ENCODE measurements at regions not wholly inside any gene's neighbourhood (a gene's known extent, or its start where the extent isn't known, plus 50 kb on each side); places are given as distances from the start of the nearest gene placed in this dataset.

GRCh38 chr18:43893001-43893637 is 615.8 kb upstream of the SYT4 start:
- peak; percentile 98 for DNase-seq (ENCODE audit: low read depth)
- Histone ChIP-seq H3K4me3 (ENCODE audit: low read depth, low read length) (no peak overlapping the region), H3K27me3 (ENCODE audit: control insufficient read depth, insufficient read depth, low read length) (no peaks in the 10 kb centered on the region), H3K36me3 (ENCODE audit: control insufficient read depth, insufficient read depth, low read length) (no peaks in the 10 kb centered on the region)
- TF ChIP-seq CTCF (IDR thresholded peaks at IDR 0.05; ENCODE audit: insufficient read depth, low read length, poor library complexity, severe bottlenecking), result no peak

- no peak for DNase-seq (ENCODE audit: low read depth)
- Histone ChIP-seq H3K27me3 (ENCODE audit: control insufficient read depth, insufficient read depth, low read length) (no peaks in the 10 kb centered on the region), H3K36me3 (ENCODE audit: control insufficient read depth, insufficient read depth, low read length) (no peaks in the 10 kb centered on the region), H3K4me3 (ENCODE audit: low read depth, low read length) (no peak overlapping the region)
- no peak for TF ChIP-seq CTCF (IDR thresholded peaks at IDR 0.05; ENCODE audit: insufficient read depth, low read length, poor library complexity, severe bottlenecking)
Observed at GRCh38 chr18:43904209-43904837, 627.0 kb upstream of the SYT4 start.

- DNase-seq (ENCODE audit: low read depth), result no peak
- Histone ChIP-seq H3K27me3 (ENCODE audit: control insufficient read depth, insufficient read depth, low read length) (no peaks in the 10 kb centered on the region), H3K36me3 (ENCODE audit: control insufficient read depth, insufficient read depth, low read length) (no peaks in the 10 kb centered on the region), H3K4me3 (ENCODE audit: low read depth, low read length) (no peak overlapping the region)
- no peak for TF ChIP-seq CTCF (IDR thresholded peaks at IDR 0.05; ENCODE audit: insufficient read depth, low read length, poor library complexity, severe bottlenecking)
Observed at GRCh38 chr18:43914018-43914417, 636.7 kb upstream of the SYT4 start.

- Histone ChIP-seq H3K27me3 (ENCODE audit: control insufficient read depth, insufficient read depth, low read length) (no peaks in the 10 kb centered on the region), H3K36me3 (ENCODE audit: control insufficient read depth, insufficient read depth, low read length) (no peaks in the 10 kb centered on the region), H3K4me3 (ENCODE audit: low read depth, low read length) (no peak overlapping the region)
- TF ChIP-seq CTCF (IDR thresholded peaks at IDR 0.05; ENCODE audit: insufficient read depth, low read length, poor library complexity, severe bottlenecking), result no peak
- no peak for DNase-seq (ENCODE audit: low read depth)
Observed at GRCh38 chr18:43916984-43917383, 639.7 kb upstream of the SYT4 start.

- TF ChIP-seq CTCF (IDR thresholded peaks at IDR 0.05; ENCODE audit: insufficient read depth, low read length, poor library complexity, severe bottlenecking), result no peak
- no peak for DNase-seq (ENCODE audit: low read depth)
- no peak overlapping the region for H3K4me3 ChIP-seq (ENCODE audit: low read depth, low read length)
- H3K36me3 ChIP-seq (ENCODE audit: control insufficient read depth, insufficient read depth, low read length), result no peaks in the 10 kb centered on the region
- no peaks in the 10 kb centered on the region for H3K27me3 ChIP-seq (ENCODE audit: control insufficient read depth, insufficient read depth, low read length)
Observed at GRCh38 chr18:43917520-43917919, 640.2 kb upstream of the SYT4 start.

- DNase-seq (ENCODE audit: low read depth), result no peak
- Histone ChIP-seq H3K4me3 (ENCODE audit: low read depth, low read length) (no peak overlapping the region), H3K27me3 (ENCODE audit: control insufficient read depth, insufficient read depth, low read length) (no peaks in the 10 kb centered on the region), H3K36me3 (ENCODE audit: control insufficient read depth, insufficient read depth, low read length) (no peaks in the 10 kb centered on the region)
- no peak for TF ChIP-seq CTCF (IDR thresholded peaks at IDR 0.05; ENCODE audit: insufficient read depth, low read length, poor library complexity, severe bottlenecking)
Observed at GRCh38 chr18:43919551-43919950, 642.3 kb upstream of the SYT4 start.

All from kidney epithelial cell (primary cell).